ENCODE measurements at regions not wholly inside any gene's neighbourhood (a gene's known extent, or its start where the extent isn't known, plus 50 kb on each side); places are given as distances from the start of the nearest gene placed in this dataset.
"Not testable (repeated sequence)": the region's sequence is repeated elsewhere in the genome, so short reads cannot be mapped to it uniquely, and the experiment has no call there.

DNA sequence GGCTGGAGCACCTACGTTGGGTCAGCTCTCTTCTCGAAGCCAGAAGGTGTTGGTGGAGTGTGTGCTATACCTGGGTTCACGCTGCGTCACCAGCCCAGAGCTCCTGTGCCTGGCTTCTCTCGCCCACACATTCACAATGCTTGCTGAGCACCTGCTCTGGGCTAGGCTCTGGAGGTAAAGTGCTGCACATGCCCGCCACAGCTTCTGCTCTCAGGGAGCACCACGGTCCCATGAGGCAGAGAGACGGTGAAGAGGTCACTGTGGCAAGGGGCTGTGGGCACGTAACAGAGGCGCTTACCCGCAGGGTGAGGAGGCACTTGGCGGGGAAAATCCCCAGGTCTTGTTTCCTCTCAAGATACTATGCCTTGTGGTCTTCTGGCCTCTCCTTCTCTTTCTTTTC, 174.2 kb downstream of the TEX29 start:
- Histone ChIP-seq H3K9me3 (ENCODE audit: control insufficient read depth, insufficient read depth, low read length) (no peaks in the 10 kb centered on the region), H4K20me1 (ENCODE audit: control insufficient read depth, insufficient read depth, low read depth, low read length) (no peaks in the 10 kb centered on the region), H3F3A (ENCODE audit: control insufficient read depth, insufficient read depth) (no peaks in the 10 kb centered on the region), H3K9me2 (replicated peaks; ENCODE audit: control insufficient read depth, low read length) (no peaks in the 10 kb centered on the region), H3K27ac (ENCODE audit: low read depth, low read length) (no peak overlapping the region), H3K4me2 (ENCODE audit: low read length) (no peak overlapping the region), H3K4me1 (ENCODE audit: control insufficient read depth, low read length) (no peaks in the 10 kb centered on the region), H3K36me3 (ENCODE audit: control insufficient read depth, low read length) (no peaks in the 10 kb centered on the region), H3K27me3 (ENCODE audit: control insufficient read depth, low read length) (no peaks in the 10 kb centered on the region), H3K79me2 (ENCODE audit: control insufficient read depth, low read length) (no peaks in the 10 kb centered on the region), H3K4me3 (ENCODE audit: low read length) (no peak overlapping the region)
- no peak for TF ChIP-seq EZH2phosphoT487 (IDR thresholded peaks at IDR 0.05; ENCODE audit: borderline replicate concordance, low read length)
- TF ChIP-seq, protein P1, sequence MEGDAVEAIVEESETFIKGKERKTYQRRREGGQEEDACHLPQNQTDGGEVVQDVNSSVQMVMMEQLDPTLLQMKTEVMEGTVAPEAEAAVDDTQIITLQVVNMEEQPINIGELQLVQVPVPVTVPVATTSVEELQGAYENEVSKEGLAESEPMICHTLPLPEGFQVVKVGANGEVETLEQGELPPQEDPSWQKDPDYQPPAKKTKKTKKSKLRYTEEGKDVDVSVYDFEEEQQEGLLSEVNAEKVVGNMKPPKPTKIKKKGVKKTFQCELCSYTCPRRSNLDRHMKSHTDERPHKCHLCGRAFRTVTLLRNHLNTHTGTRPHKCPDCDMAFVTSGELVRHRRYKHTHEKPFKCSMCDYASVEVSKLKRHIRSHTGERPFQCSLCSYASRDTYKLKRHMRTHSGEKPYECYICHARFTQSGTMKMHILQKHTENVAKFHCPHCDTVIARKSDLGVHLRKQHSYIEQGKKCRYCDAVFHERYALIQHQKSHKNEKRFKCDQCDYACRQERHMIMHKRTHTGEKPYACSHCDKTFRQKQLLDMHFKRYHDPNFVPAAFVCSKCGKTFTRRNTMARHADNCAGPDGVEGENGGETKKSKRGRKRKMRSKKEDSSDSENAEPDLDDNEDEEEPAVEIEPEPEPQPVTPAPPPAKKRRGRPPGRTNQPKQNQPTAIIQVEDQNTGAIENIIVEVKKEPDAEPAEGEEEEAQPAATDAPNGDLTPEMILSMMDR (IDR thresholded peaks at IDR 0.05; ENCODE audit: low read depth, low read length, poor library complexity, severe bottlenecking): no peak

DNA sequence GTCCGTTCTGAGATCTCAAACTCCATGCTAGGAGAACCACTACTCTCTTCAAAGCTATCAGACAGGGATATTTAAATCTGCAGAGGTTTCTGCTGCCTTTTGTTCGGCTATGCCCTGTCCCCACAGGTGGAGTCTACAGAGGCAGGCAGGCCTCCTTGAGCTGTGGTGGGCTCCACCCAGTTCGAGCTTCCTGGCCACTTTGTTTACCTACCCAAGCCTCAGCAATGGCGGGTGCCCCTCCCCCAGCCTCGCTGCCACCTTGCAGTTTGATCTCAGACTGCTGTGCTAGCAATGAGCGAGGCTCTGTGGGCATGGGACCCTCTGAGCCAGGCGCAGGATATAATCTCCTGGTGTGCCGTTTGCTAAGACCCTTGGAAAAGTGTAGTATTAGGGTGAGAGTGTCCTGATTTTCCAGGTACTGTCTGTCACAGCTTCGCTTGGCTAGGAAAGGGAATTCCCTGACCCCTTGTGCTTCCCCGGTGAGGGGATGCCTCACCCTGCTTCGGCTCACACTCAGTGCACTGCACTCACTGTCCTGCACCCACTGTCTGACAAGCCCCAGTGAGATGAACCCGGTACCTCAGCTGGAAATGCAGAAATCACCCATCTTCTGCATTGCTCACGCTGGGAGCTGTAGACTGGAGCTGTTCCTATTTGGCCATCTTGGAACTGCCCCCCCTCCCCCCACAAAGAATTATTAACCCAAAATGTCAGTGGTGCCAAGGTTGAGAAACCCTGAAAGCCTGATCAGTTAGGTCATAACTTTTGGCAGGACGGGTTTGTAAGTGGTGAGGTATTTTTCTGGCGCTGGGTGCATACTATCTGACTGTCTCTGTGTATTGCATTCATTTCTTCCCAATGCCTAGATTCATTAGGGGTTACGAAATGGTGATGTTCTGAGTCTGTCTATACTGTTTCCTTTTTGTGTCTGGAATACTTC, 181.4 kb downstream of the TEX29 start:
- not testable (repeated sequence) for H3K9me2 ChIP-seq (replicated peaks; ENCODE audit: control insufficient read depth, low read length); H3K4me1 ChIP-seq (ENCODE audit: control insufficient read depth, low read length); H3K27me3 ChIP-seq (ENCODE audit: control insufficient read depth, low read length); H3K9me3 ChIP-seq (ENCODE audit: control insufficient read depth, insufficient read depth, low read length); H3K79me2 ChIP-seq (ENCODE audit: control insufficient read depth, low read length); H3K27ac ChIP-seq (ENCODE audit: low read depth, low read length); H3K4me3 ChIP-seq (ENCODE audit: low read length); H3F3A ChIP-seq (ENCODE audit: control insufficient read depth, insufficient read depth); H3K4me2 ChIP-seq (ENCODE audit: low read length); H4K20me1 ChIP-seq (ENCODE audit: control insufficient read depth, insufficient read depth, low read depth, low read length); H3K36me3 ChIP-seq (ENCODE audit: control insufficient read depth, low read length)

DNA sequence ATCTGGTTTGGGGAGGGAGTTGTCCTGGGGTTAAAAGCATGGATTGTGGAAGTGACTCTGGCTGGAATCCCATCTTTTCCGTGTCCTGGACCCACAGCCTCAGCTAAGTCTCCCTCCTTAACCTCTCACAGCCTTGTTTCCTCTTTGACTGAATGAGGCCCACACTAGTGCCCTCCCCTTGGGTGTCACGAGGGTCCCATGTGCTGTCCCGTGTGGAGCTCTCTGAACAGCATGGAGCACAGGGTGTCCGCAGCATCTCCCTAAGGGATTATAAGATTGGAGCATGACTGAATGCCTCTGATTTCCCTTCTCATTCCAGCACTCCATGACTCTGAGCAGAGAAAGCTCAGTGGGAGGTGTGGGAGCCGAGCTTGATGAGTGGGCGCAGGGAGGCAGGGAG, 182.5 kb downstream of the TEX29 start:
- H3K79me2 ChIP-seq (ENCODE audit: control insufficient read depth, low read length): no peaks in the 10 kb centered on the region
- no peaks in the 10 kb centered on the region for H3K4me1 ChIP-seq (ENCODE audit: control insufficient read depth, low read length)
- H3K9me3 ChIP-seq (ENCODE audit: control insufficient read depth, insufficient read depth, low read length): no peaks in the 10 kb centered on the region
- no peaks in the 10 kb centered on the region for H3K27me3 ChIP-seq (ENCODE audit: control insufficient read depth, low read length)
- no peaks in the 10 kb centered on the region for H3F3A ChIP-seq (ENCODE audit: control insufficient read depth, insufficient read depth)
- H3K9me2 ChIP-seq (replicated peaks; ENCODE audit: control insufficient read depth, low read length): no peaks in the 10 kb centered on the region
- no peak for TF ChIP-seq EZH2phosphoT487 (IDR thresholded peaks at IDR 0.05; ENCODE audit: borderline replicate concordance, low read length)
- TF ChIP-seq, protein P1 (IDR thresholded peaks at IDR 0.05; ENCODE audit: low read depth, low read length, poor library complexity, severe bottlenecking): no peak
- H3K4me3 ChIP-seq (ENCODE audit: low read length): no peak overlapping the region
- H4K20me1 ChIP-seq (ENCODE audit: control insufficient read depth, insufficient read depth, low read depth, low read length): no peaks in the 10 kb centered on the region
- H3K27ac ChIP-seq (ENCODE audit: low read depth, low read length): no peak overlapping the region
- no peak overlapping the region for H3K4me2 ChIP-seq (ENCODE audit: low read length)
- no peaks in the 10 kb centered on the region for H3K36me3 ChIP-seq (ENCODE audit: control insufficient read depth, low read length)

DNA sequence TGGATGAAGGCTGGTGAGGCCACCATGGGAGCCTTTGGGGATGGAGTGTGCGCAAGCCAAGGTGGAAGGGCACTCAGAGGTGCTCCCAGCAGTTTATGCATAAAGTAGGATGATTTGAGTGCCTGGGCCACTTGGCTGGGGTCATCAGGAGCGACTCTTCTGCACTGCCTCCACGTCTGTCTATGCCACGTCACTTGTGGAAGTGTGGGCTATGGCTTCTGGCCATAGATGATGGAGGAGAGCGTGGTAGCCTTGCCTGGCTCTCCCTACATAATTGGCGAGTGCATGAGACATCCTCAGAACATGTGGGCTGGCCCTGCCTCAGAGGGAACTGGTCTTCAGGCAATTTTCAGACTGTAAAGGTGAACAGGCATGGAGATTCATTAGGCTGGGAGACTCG, 182.9 kb downstream of the TEX29 start:
- no peak overlapping the region for H3K4me2 ChIP-seq (ENCODE audit: low read length)
- no peaks in the 10 kb centered on the region for H3K79me2 ChIP-seq (ENCODE audit: control insufficient read depth, low read length)
- H3K36me3 ChIP-seq (ENCODE audit: control insufficient read depth, low read length): no peaks in the 10 kb centered on the region
- no peaks in the 10 kb centered on the region for H3K9me3 ChIP-seq (ENCODE audit: control insufficient read depth, insufficient read depth, low read length)
- H3K27me3 ChIP-seq (ENCODE audit: control insufficient read depth, low read length): no peaks in the 10 kb centered on the region
- H3K4me3 ChIP-seq (ENCODE audit: low read length): no peak overlapping the region
- H4K20me1 ChIP-seq (ENCODE audit: control insufficient read depth, insufficient read depth, low read depth, low read length): no peaks in the 10 kb centered on the region
- TF ChIP-seq EZH2phosphoT487 (IDR thresholded peaks at IDR 0.05; ENCODE audit: borderline replicate concordance, low read length): no peak
- TF ChIP-seq, protein P1 (IDR thresholded peaks at IDR 0.05; ENCODE audit: low read depth, low read length, poor library complexity, severe bottlenecking): no peak
- H3K4me1 ChIP-seq (ENCODE audit: control insufficient read depth, low read length): no peaks in the 10 kb centered on the region
- no peak overlapping the region for H3K27ac ChIP-seq (ENCODE audit: low read depth, low read length)
- no peaks in the 10 kb centered on the region for H3K9me2 ChIP-seq (replicated peaks; ENCODE audit: control insufficient read depth, low read length)
- H3F3A ChIP-seq (ENCODE audit: control insufficient read depth, insufficient read depth): no peaks in the 10 kb centered on the region

All from DOHH2 (cell line).